ENCODE measurements at regions not wholly inside any gene's neighbourhood (a gene's known extent, or its start where the extent isn't known, plus 50 kb on each side); places are given as distances from the start of the nearest gene placed in this dataset.

- Histone ChIP-seq H3K36me3 (ENCODE audit: insufficient read depth, low read length) (no peaks in the 10 kb centered on the region), H3K9me2 (ENCODE audit: insufficient read depth, low read length) (no peaks in the 10 kb centered on the region), H3K9me3 (ENCODE audit: low read length) (no peaks in the 10 kb centered on the region), H2AFZ (ENCODE audit: low read length) (no peak overlapping the region), H3K4me3 (ENCODE audit: low read depth, low read length, poor library complexity, severe bottlenecking) (no peak overlapping the region), H3K4me1 (ENCODE audit: insufficient read depth, low read length, poor library complexity, severe bottlenecking) (no peaks in the 10 kb centered on the region), H3K79me2 (ENCODE audit: insufficient read depth, low read depth, low read length) (no peaks in the 10 kb centered on the region), H4K20me1 (ENCODE audit: insufficient read depth, low read length) (no peaks in the 10 kb centered on the region), H3K27ac (ENCODE audit: low read depth, low read length, poor library complexity, severe bottlenecking) (no peak overlapping the region), H3K4me2 (ENCODE audit: low read length) (no peak overlapping the region)
- no peak for DNase-seq (ENCODE audit: low spot score)
- intact Hi-C loops (cut with micrococcal nuclease; ENCODE audit: unreplicated experiment), result no loop called here
- BruUV-seq (replicated peaks), result no TSS peak
- ChIA-PET CTCF (ENCODE audit: unreplicated experiment) (no interaction called here), POLR2A (interaction anchor here (1.0 kb wide), 1 partner anchor 8 kb away, joined by 3 read pairs; no protein-coding TSS in a partner anchor)
- TF ChIP-seq EZH2phosphoT487 (IDR thresholded peaks at IDR 0.05; ENCODE audit: borderline replicate concordance, low read depth, low read length), result no peak
- no peak for TF ChIP-seq CTCF (conservative IDR thresholded peaks at IDR 0.05; ENCODE audit: low read length)
Measured at GRCh38 chr16:5863071-5863606, 765.5 kb upstream of the EEF2KMT start.

- Histone ChIP-seq H3K27ac (ENCODE audit: low read depth, low read length, poor library complexity, severe bottlenecking) (no peak overlapping the region), H3K79me2 (ENCODE audit: insufficient read depth, low read depth, low read length) (no peaks in the 10 kb centered on the region), H3K4me1 (ENCODE audit: insufficient read depth, low read length, poor library complexity, severe bottlenecking) (no peaks in the 10 kb centered on the region), H3K9me2 (ENCODE audit: insufficient read depth, low read length) (no peaks in the 10 kb centered on the region), H4K20me1 (ENCODE audit: insufficient read depth, low read length) (no peaks in the 10 kb centered on the region), H3K36me3 (ENCODE audit: insufficient read depth, low read length) (no peaks in the 10 kb centered on the region), H3K4me2 (ENCODE audit: low read length) (no peak overlapping the region), H3K9me3 (ENCODE audit: low read length) (no peaks in the 10 kb centered on the region), H3K4me3 (ENCODE audit: low read depth, low read length, poor library complexity, severe bottlenecking) (no peak overlapping the region), H2AFZ (ENCODE audit: low read length) (no peak overlapping the region)
- POLR2A ChIA-PET, result interaction anchor here (1.0 kb wide), 1 partner anchor 9 kb away, joined by 3 read pairs; no protein-coding TSS in a partner anchor
- TF ChIP-seq CTCF (conservative IDR thresholded peaks at IDR 0.05; ENCODE audit: low read length), result no peak
- no peak for TF ChIP-seq EZH2phosphoT487 (IDR thresholded peaks at IDR 0.05; ENCODE audit: borderline replicate concordance, low read depth, low read length)
- intact Hi-C loops (cut with micrococcal nuclease; ENCODE audit: unreplicated experiment), result no loop called here
- no peak for DNase-seq (ENCODE audit: low spot score)
- BruUV-seq (replicated peaks), result no TSS peak
- CTCF ChIA-PET (ENCODE audit: unreplicated experiment), result no interaction called here
Measured at GRCh38 chr16:5862103-5862840, 764.7 kb upstream of the EEF2KMT start.

GRCh38 chr16:5861241-5861640, 763.6 kb upstream of the EEF2KMT start:
- TF ChIP-seq EZH2phosphoT487 (IDR thresholded peaks at IDR 0.05; ENCODE audit: borderline replicate concordance, low read depth, low read length), result no peak
- TF ChIP-seq CTCF (conservative IDR thresholded peaks at IDR 0.05; ENCODE audit: low read length), result no peak
- ChIA-PET CTCF (ENCODE audit: unreplicated experiment) (no interaction called here), POLR2A (interaction anchor here (0.9 kb wide), 1 partner anchor 10 kb away, joined by 3 read pairs; no protein-coding TSS in a partner anchor)
- Histone ChIP-seq H3K4me1 (ENCODE audit: insufficient read depth, low read length, poor library complexity, severe bottlenecking) (no peaks in the 10 kb centered on the region), H3K27ac (ENCODE audit: low read depth, low read length, poor library complexity, severe bottlenecking) (no peak overlapping the region), H3K9me2 (ENCODE audit: insufficient read depth, low read length) (no peaks in the 10 kb centered on the region), H3K79me2 (ENCODE audit: insufficient read depth, low read depth, low read length) (no peaks in the 10 kb centered on the region), H3K4me2 (ENCODE audit: low read length) (no peak overlapping the region), H4K20me1 (ENCODE audit: insufficient read depth, low read length) (no peaks in the 10 kb centered on the region), H3K36me3 (ENCODE audit: insufficient read depth, low read length) (no peaks in the 10 kb centered on the region), H3K9me3 (ENCODE audit: low read length) (no peaks in the 10 kb centered on the region), H3K4me3 (ENCODE audit: low read depth, low read length, poor library complexity, severe bottlenecking) (no peak overlapping the region), H2AFZ (ENCODE audit: low read length) (no peak overlapping the region)
- intact Hi-C loops (cut with micrococcal nuclease; ENCODE audit: unreplicated experiment), result no loop called here
- DNase-seq (ENCODE audit: low spot score), result no peak
- no TSS peak for BruUV-seq (replicated peaks)
